ENCODE measurements at regions not wholly inside any gene's neighbourhood (a gene's known extent, or its start where the extent isn't known, plus 50 kb on each side); places are given as distances from the start of the nearest gene placed in this dataset.
"Not testable (repeated sequence)": the region's sequence is repeated elsewhere in the genome, so short reads cannot be mapped to it uniquely, and the experiment has no call there.

GRCh38 chr22:22977479-22978200 is 90.0 kb downstream of the IGLL5 start:
- no peak for DNase-seq

- DNase-seq: no peak
Observed at GRCh38 chr22:22978637-22979036, 91.0 kb downstream of the IGLL5 start.

GRCh38 chr22:22979121-22979724 is 91.1 kb upstream of the GNAZ start:
- DNase-seq: no peak

- no peak for DNase-seq
Observed at GRCh38 chr22:22979954-22980353, 90.4 kb upstream of the GNAZ start.

GRCh38 chr22:22981670-22982571 is 88.4 kb upstream of the GNAZ start:
- no peak for DNase-seq

- DNase-seq: no peak
Observed at GRCh38 chr22:22982616-22983015, 87.7 kb upstream of the GNAZ start.

- no peak for DNase-seq
Observed at GRCh38 chr22:22983123-22983522, 87.2 kb upstream of the GNAZ start.

- DNase-seq: no peak
Observed at GRCh38 chr22:22983816-22984215, 86.5 kb upstream of the GNAZ start.

- DNase-seq: no peak
Observed at GRCh38 chr22:22984967-22985366, 85.4 kb upstream of the GNAZ start.

- DNase-seq: no peak
Observed at GRCh38 chr22:22986008-22986407, 84.3 kb upstream of the GNAZ start.

- DNase-seq: no peak
Observed at GRCh38 chr22:22986640-22987039, 83.7 kb upstream of the GNAZ start.

GRCh38 chr22:22988150-22988549 is 82.2 kb upstream of the GNAZ start:
- DNase-seq: no peak

GRCh38 chr22:22988785-22989184 is 81.5 kb upstream of the GNAZ start:
- DNase-seq: no peak

GRCh38 chr22:22989856-22990255 is 80.5 kb upstream of the GNAZ start:
- no peak for DNase-seq

- DNase-seq: not testable (repeated sequence)
Observed at GRCh38 chr22:22990711-22991505, 79.4 kb upstream of the GNAZ start.

GRCh38 chr22:22992474-22992873 is 77.8 kb upstream of the GNAZ start:
- DNase-seq: no peak

- no peak for DNase-seq
Observed at GRCh38 chr22:22993184-22993583, 77.1 kb upstream of the GNAZ start.

- DNase-seq: no peak
Observed at GRCh38 chr22:22995166-22995565, 75.2 kb upstream of the GNAZ start.

GRCh38 chr22:22996511-22997261 is 73.6 kb upstream of the GNAZ start:
- no peak for DNase-seq

GRCh38 chr22:22997262-22997898 is 72.9 kb upstream of the GNAZ start:
- DNase-seq: no peak

- no peak for DNase-seq
Observed at GRCh38 chr22:22997988-22998387, 72.3 kb upstream of the GNAZ start.

Measured in fibroblast of skin of back (primary cell).